ENCODE measurements at regions not wholly inside any gene's neighbourhood (a gene's known extent, or its start where the extent isn't known, plus 50 kb on each side); places are given as distances from the start of the nearest gene placed in this dataset.
"Not testable (repeated sequence)": the region's sequence is repeated elsewhere in the genome, so short reads cannot be mapped to it uniquely, and the experiment has no call there.

- no peak for DNase-seq
Measured at GRCh38 chr7:79531905-79532664, 78.6 kb upstream of the MAGI2 start.

- DNase-seq: no peak
Measured at GRCh38 chr7:79531116-79531515, 77.6 kb upstream of the MAGI2 start.

- no peak for DNase-seq
Measured at GRCh38 chr7:79529881-79530235, 76.4 kb upstream of the MAGI2 start.

- DNase-seq: no peak
Measured at GRCh38 chr7:79529214-79529880, 75.9 kb upstream of the MAGI2 start.

- DNase-seq: no peak
Measured at GRCh38 chr7:79528421-79528820, 75.0 kb upstream of the MAGI2 start.

GRCh38 chr7:79524048-79524447 is 70.6 kb upstream of the MAGI2 start:
- DNase-seq: no peak

- DNase-seq: no peak
Measured at GRCh38 chr7:79523436-79523835, 70.0 kb upstream of the MAGI2 start.

GRCh38 chr7:79520543-79520942 is 67.1 kb upstream of the MAGI2 start:
- DNase-seq: no peak

GRCh38 chr7:79515358-79515757 is 61.9 kb upstream of the MAGI2 start:
- no peak for DNase-seq

GRCh38 chr7:79513261-79513660 is 59.8 kb upstream of the MAGI2 start:
- no peak for DNase-seq

GRCh38 chr7:79512261-79512660 is 58.8 kb upstream of the MAGI2 start:
- no peak for DNase-seq

- DNase-seq: not testable (repeated sequence)
Measured at GRCh38 chr7:79511056-79511455, 57.6 kb upstream of the MAGI2 start.

GRCh38 chr7:79507131-79507530 is 53.7 kb upstream of the MAGI2 start:
- DNase-seq: no peak

GRCh38 chr7:79506481-79506880 is 53.0 kb upstream of the MAGI2 start:
- no peak for DNase-seq

GRCh38 chr7:79504607-79505389 is 51.3 kb upstream of the MAGI2 start:
- no peak for DNase-seq
